ENCODE measurements at regions not wholly inside any gene's neighbourhood (a gene's known extent, or its start where the extent isn't known, plus 50 kb on each side); places are given as distances from the start of the nearest gene placed in this dataset.
"Not testable (repeated sequence)": the region's sequence is repeated elsewhere in the genome, so short reads cannot be mapped to it uniquely, and the experiment has no call there.

DNA sequence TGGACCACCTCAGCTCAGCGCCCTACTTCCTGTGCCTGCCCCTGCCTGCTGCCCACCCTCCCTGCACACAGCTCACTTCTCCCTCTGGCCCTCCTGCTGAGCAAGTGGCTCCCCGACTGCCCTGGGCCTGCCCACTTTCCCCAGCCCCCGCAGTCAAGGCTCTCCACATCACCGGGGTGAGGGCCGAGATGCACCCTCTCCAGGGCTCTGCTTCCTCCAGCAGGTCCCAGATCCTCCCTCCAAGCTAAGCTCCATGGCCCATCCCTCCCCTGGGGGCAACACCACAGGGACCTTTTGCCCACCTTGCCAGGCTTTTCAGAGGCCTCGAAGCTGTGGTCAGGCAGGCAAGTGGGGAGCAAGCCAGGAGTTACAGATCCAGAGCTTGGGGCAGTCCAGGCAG, 820.2 kb downstream of the KCNJ18 start:
- ATAC-seq (replicated peaks; ENCODE audit: extremely low read depth, poor library complexity, severe bottlenecking) (no peak), DNase-seq (ENCODE audit: low spot score in 2 of 2) (no peak)
- H3K9me3 Mint-ChIP-seq: peaks cover 14% of the 10 kb centered on the region
- H3K27me3 Mint-ChIP-seq: no peaks in the 10 kb centered on the region
- no peak overlapping the region for H3K4me3 Mint-ChIP-seq
- no peak overlapping the region for H3K27ac Mint-ChIP-seq (ENCODE audit: low read depth)
- H3K4me1 Mint-ChIP-seq: no peaks in the 10 kb centered on the region
- no peaks in the 10 kb centered on the region for H3K36me3 Mint-ChIP-seq (ENCODE audit: insufficient read depth)

DNA sequence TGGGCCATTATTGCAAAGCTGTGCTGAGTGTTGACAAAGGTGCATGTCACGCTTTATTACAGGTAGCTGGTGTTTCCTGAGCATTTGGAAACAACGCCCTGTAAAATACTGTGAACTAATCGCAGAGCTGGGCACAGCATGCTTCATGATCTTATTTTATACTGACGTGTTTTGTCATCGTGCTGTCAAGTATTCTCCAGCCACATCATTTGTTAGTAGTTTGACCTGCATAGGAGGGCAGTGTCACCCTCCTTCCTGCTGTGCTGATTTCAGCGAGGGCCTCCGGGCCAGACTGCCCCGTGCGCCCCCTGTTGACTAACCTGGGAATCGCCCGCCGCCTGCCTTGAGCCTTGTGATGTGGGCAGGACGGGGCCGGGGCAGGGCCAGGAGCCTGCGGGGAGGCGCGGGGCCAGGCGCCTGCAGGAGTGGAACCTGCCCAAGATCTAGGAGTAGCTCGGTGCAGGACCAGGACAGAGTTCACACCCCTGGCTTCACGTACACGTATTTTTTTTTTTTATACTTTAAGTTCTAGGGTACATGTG, 820.7 kb downstream of the KCNJ18 start:
- Mint-ChIP-seq H3K36me3 (ENCODE audit: insufficient read depth) (no peaks in the 10 kb centered on the region), H3K27ac (ENCODE audit: low read depth) (no peak overlapping the region), H3K27me3 (no peaks in the 10 kb centered on the region), H3K9me3 (peaks cover 14% of the 10 kb centered on the region), H3K4me1 (no peaks in the 10 kb centered on the region), H3K4me3 (no peak overlapping the region)
- ATAC-seq (replicated peaks; ENCODE audit: extremely low read depth, poor library complexity, severe bottlenecking) (peak; percentile 36), DNase-seq (ENCODE audit: low spot score in 2 of 2) (no peak)

DNA sequence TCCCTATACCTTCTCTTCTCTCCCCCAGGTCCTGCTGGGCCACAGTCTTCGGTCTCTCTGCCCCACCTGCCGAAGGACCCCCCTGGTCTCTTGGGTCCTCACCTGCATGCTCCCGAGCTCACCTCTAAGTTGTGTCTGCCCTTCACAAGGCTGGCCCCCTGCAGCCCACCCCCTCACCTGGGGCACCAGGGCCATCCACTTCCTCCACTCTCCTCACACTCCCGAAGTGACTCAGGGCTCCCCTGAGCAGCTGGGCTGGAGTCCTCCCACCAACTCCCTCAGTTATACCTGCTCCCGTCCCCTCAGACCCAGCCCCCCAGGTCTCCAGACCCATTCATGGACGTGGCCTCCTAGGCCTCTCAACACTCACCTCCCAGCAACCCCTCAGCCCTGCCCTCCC, 822.0 kb downstream of the KCNJ18 start:
- DNase-seq (ENCODE audit: low spot score in 2 of 2): no peak
- Mint-ChIP-seq H3K36me3 (ENCODE audit: insufficient read depth) (no peaks in the 10 kb centered on the region), H3K4me1 (no peaks in the 10 kb centered on the region), H3K9me3 (peaks cover 14% of the 10 kb centered on the region), H3K27ac (ENCODE audit: low read depth) (no peak overlapping the region), H3K27me3 (no peaks in the 10 kb centered on the region), H3K4me3 (no peak overlapping the region)
- no peak for ATAC-seq (replicated peaks; ENCODE audit: extremely low read depth, poor library complexity, severe bottlenecking)

DNA sequence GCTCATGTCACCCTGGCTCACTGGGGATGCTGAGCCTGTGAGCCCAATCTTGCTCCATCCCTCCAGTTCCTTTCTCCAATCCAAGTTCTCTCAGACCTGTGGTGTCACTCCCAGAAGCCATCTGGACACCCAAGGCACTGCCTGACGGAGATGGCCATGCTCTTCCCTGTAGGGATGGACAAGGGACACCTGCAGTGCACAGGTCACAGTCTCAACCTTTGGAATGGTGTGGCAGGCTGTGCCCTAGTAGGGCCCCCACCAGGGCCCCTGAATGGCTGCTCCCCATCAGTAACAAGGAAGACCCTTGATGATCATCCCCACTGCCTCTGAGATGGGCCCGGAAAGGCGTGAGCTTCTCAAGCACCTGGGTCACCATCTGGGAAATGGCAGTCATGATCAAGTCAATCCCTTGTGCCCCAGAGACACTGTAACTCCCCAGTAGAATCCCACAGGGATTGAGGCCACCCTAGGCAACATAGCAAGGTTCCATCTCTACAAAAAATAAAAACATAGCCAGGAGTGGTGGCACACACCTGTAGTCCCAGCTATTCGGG, 822.5 kb downstream of the KCNJ18 start:
- Mint-ChIP-seq H3K9me3 (peaks cover 14% of the 10 kb centered on the region), H3K36me3 (ENCODE audit: insufficient read depth) (no peaks in the 10 kb centered on the region), H3K4me1 (no peaks in the 10 kb centered on the region), H3K27ac (ENCODE audit: low read depth) (no peak overlapping the region), H3K27me3 (no peaks in the 10 kb centered on the region), H3K4me3 (no peak overlapping the region)
- DNase-seq (ENCODE audit: low spot score in 2 of 2) (no peak), ATAC-seq (replicated peaks; ENCODE audit: extremely low read depth, poor library complexity, severe bottlenecking) (no peak)

DNA sequence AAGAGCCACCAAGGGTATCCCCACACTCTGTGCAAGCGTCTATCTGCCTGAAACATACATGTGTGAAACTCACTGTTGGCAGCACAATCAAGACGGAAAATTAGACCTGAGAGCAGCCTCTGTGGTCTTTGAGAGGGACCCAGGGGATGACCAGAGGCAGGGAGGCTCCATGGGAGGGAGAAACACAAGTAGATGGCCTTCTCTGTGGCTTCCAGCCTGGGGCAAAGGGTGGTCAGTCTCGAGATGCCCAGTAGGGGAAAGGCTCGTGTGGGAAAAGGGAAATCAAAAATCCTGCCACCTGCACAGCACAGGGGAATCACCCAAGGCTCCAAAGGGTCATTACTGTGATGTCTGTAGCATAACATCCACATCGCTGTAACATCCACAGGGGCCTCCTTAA, 823.3 kb downstream of the KCNJ18 start:
- H3K27ac Mint-ChIP-seq (ENCODE audit: low read depth): no peak overlapping the region

DNA sequence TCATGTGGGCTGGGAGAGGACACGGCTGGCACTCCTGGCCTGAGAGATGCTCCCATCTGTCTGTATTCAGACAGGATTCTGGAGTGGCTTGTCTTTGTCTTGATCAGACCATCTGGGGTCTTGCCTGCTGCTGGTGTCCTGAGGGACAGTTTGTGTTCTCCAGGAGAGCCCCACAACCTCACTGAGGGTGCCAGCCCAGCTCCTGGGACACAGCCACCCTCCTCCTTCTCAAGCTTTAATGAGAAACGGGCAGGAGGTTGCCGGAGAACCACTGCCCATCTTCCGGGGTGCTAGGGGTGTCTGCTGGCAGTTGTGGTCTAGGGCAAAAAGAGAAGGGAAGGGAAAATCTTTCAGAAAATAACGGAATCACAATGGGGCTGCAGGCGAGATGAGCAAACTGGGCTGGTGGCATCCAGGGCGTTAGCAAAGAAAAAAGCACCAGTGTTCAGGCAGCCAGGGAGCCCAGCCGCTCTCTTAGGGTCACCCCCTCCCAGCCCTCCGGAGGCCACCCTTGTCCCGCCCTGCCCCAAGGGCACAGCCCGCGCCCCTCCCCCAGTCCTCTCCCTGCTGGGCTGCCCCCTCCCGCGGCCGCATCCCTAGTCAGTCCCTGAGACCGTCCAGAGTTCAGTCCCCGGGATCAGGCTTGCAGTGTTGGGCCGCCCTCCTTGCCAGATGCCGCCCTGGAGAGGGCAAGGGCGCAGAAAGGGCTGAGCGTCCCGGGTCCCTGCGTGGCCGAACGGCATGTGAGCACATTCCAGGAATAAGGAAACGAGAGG, 824.7 kb downstream of the KCNJ18 start:
- H3K36me3 Mint-ChIP-seq (ENCODE audit: insufficient read depth): no peaks in the 10 kb centered on the region
- no peaks in the 10 kb centered on the region for H3K27me3 Mint-ChIP-seq
- H3K4me1 Mint-ChIP-seq: no peaks in the 10 kb centered on the region
- DNase-seq (ENCODE audit: low spot score in 2 of 2) (no peak), ATAC-seq (replicated peaks; ENCODE audit: extremely low read depth, poor library complexity, severe bottlenecking) (no peak)
- no peak overlapping the region for H3K4me3 Mint-ChIP-seq
- peaks cover 14% of the 10 kb centered on the region for H3K9me3 Mint-ChIP-seq
- H3K27ac Mint-ChIP-seq (ENCODE audit: low read depth): no peak overlapping the region

More for the DNA sequence above, 823.3 kb downstream of the KCNJ18 start:
- Mint-ChIP-seq H3K36me3 (ENCODE audit: insufficient read depth) (no peaks in the 10 kb centered on the region), H3K4me1 (no peaks in the 10 kb centered on the region), H3K9me3 (peaks cover 14% of the 10 kb centered on the region), H3K27me3 (no peaks in the 10 kb centered on the region), H3K4me3 (no peak overlapping the region)
- ATAC-seq (replicated peaks; ENCODE audit: extremely low read depth, poor library complexity, severe bottlenecking) (no peak), DNase-seq (ENCODE audit: low spot score in 2 of 2) (no peak)

DNA sequence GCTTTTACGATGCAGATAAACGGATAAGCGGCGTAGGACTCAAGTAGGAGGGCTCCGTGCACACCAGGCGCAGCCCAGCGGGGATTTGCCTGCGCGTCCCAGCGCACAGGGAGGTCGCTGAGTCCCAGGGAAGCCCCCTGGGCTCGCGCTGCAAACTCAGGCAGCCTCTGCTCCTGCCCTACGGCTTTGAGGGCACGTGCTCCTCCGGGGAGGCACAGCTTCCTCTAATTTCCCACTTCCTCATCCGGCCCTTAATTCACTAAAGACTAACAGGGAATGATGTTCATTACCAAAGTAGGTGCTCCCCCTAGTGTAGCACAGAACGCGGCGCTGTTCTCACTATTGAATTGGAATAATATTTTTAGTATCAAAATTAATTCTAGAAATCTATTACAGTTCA, 825.4 kb downstream of the KCNJ18 start:
- no peaks in the 10 kb centered on the region for H3K36me3 Mint-ChIP-seq (ENCODE audit: insufficient read depth)
- H3K27ac Mint-ChIP-seq (ENCODE audit: low read depth): no peak overlapping the region

DNA sequence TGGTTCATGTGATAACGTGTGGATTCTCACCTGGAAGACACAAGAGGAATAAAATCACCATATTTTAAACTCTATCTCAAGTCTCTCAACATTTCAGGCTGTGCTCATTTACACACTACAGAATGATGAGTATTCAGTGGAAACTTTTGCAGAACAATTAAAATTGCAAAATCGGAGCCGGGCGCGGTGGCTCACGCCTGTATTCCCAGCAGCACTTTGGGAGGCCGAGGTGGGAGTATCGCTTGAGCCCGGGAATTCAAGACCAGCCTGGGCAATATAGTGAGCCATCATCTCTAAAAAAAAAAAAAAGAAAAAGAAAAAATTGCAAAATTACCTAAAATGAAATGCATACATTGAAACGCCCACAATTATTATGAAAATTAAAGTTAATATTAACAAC, 825.9 kb downstream of the KCNJ18 start:
- ATAC-seq (replicated peaks; ENCODE audit: extremely low read depth, poor library complexity, severe bottlenecking): no peak
- Mint-ChIP-seq H3K4me3 (no peak overlapping the region), H3K4me1 (no peaks in the 10 kb centered on the region), H3K36me3 (ENCODE audit: insufficient read depth) (no peaks in the 10 kb centered on the region), H3K27ac (ENCODE audit: low read depth) (no peak overlapping the region), H3K27me3 (no peaks in the 10 kb centered on the region), H3K9me3 (peaks cover 14% of the 10 kb centered on the region)
- no peak for DNase-seq (ENCODE audit: low spot score in 2 of 2)

More for the DNA sequence above, 825.4 kb downstream of the KCNJ18 start:
- Mint-ChIP-seq H3K27me3 (no peaks in the 10 kb centered on the region), H3K4me1 (no peaks in the 10 kb centered on the region), H3K4me3 (no peak overlapping the region), H3K9me3 (peaks cover 14% of the 10 kb centered on the region)
- ATAC-seq (replicated peaks; ENCODE audit: extremely low read depth, poor library complexity, severe bottlenecking) (no peak), DNase-seq (ENCODE audit: low spot score in 2 of 2) (no peak)

DNA sequence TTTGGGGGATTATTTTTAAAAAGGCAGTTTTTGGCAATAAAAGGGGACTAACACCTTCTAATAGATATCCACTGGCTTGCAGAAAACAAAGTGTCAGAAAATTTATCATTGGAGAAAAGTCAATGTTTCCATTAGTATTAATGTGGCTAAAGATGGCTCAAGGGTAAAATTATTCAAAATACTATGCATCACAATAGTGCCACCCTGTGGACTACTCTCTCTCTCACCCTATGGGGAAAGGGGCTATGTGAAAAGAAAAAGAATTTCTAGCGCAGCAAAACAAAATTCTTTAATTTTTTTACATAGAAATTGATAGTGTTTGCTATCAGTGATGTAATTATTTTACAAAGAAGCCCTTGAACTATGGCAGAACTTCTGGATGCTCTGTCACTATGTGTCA, 856.5 kb downstream of the KCNJ18 start:
- not testable (repeated sequence) for H3K27ac Mint-ChIP-seq (ENCODE audit: low read depth); H3K4me3 Mint-ChIP-seq; H3K36me3 Mint-ChIP-seq (ENCODE audit: insufficient read depth); DNase-seq (ENCODE audit: low spot score in 2 of 2); ATAC-seq (replicated peaks; ENCODE audit: extremely low read depth, poor library complexity, severe bottlenecking); H3K9me3 Mint-ChIP-seq; H3K27me3 Mint-ChIP-seq; H3K4me1 Mint-ChIP-seq

DNA sequence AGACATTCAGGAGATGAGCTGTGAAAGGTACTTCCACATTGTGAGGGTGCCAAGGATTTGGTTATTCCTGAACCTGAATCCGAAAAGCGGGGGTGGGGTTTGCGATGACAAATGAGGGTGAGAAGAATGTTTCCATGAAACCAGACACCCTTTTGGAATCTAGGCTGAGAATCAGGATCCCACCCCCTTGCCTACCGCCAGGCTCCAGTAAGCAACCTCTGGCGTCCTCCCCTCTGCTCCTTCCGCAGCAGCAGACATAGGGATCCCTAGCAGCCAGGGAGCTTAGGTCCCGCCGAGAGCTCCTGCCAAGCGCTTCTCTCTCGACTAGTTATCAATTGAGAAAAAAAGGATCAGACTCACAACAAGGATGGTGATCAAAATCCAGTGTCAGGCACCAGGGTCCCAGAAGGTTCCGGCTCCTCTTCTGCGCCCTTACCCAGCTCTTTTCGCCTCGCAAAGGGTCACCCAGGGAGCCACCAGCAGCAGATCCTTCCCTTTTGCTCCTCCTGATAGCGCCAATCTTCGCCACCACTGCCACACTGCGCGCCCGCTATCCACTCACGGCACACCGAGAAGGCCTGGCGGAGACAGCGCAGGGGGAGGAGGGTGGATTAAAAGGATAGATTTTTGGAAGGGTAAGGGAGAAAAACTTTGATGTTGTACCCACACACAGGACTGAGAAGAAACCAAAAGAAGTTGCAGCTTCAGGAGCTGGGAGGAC, 859.5 kb downstream of the KCNJ18 start:
- not testable (repeated sequence) for H3K4me3 Mint-ChIP-seq; H3K27me3 Mint-ChIP-seq; ATAC-seq (replicated peaks; ENCODE audit: extremely low read depth, poor library complexity, severe bottlenecking); DNase-seq (ENCODE audit: low spot score in 2 of 2); H3K27ac Mint-ChIP-seq (ENCODE audit: low read depth); H3K9me3 Mint-ChIP-seq; H3K4me1 Mint-ChIP-seq; H3K36me3 Mint-ChIP-seq (ENCODE audit: insufficient read depth)

DNA sequence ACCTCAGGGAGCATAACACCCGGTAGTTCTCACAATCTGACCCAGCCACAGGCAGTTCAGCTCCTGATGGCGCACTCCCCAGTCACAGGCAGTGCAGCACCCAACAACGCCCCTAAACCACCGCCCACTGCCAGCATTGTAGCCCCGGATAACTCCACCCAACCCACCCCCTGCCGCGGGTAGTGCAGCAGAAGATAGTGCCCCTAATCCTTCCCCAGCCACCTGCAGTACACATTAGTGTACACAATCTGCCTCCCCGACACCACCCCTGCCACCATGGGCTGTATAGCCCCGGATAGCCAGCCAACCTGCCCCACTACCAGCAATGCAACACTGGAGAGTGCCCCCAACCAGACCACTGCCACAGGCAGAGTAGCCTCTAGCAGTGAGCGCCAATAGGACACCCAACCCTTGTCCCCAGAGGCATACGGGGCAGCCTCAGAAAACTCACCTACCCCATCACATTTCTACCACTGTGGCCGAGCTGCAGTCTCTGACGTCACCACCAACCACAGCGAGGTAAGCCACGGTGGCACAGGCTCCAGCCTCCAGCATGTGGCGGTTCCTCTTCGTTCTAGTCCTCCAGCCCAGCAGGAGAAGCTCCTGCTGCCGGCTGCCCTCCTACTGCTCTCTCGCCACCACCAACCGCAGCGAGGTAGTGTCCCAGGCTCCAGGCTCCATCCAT, 877.3 kb downstream of the KCNJ18 start:
- peaks cover 30% of the 10 kb centered on the region for H3K9me3 Mint-ChIP-seq
- H3K4me3 Mint-ChIP-seq: no peak overlapping the region
- no peaks in the 10 kb centered on the region for H3K4me1 Mint-ChIP-seq
- ATAC-seq (replicated peaks; ENCODE audit: extremely low read depth, poor library complexity, severe bottlenecking) (no peak), DNase-seq (ENCODE audit: low spot score in 2 of 2) (no peak)
- H3K27ac Mint-ChIP-seq (ENCODE audit: low read depth): no peak overlapping the region
- H3K27me3 Mint-ChIP-seq: no peaks in the 10 kb centered on the region
- peaks cover 2% of the 10 kb centered on the region for H3K36me3 Mint-ChIP-seq (ENCODE audit: insufficient read depth)

DNA sequence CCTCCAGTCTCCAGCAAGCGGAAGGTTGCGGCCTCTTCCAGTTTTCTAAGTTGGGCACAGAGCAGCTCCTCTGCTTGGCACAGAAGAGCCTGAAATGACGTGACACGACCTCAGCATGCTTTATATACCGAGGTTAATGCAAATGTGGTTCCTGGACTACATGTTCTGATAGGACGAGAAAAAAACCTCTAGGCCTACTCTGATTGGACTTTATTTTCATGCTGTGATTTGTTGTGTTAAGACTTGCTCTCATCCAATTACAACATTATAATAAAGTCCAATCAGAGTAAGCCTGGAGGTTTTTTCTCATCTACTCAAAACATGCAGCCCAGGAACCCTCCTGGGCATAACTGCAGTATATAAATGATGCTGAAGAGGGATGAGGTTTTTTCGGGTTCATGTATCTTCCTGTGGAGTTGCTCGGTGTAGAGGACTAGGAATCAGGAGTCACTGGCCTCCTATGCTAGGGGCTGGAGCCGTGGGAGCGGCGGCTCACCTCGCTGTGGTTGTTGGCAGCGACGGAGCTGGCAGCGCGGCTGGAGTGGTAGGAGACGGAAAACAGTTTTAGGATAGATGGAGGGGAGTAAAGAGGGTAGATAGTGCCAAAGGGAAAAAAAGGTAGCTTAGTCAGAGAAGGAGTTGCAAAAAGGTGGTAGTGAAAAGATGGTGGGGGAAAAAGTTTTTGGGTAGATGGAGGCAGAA, 878.0 kb downstream of the KCNJ18 start:
- Mint-ChIP-seq H3K4me3 (no peak overlapping the region), H3K27ac (ENCODE audit: low read depth) (no peak overlapping the region), H3K9me3 (peaks cover 30% of the 10 kb centered on the region)

More for the DNA sequence above, 878.0 kb downstream of the KCNJ18 start:
- ATAC-seq (replicated peaks; ENCODE audit: extremely low read depth, poor library complexity, severe bottlenecking): no peak
- peaks cover 2% of the 10 kb centered on the region for H3K36me3 Mint-ChIP-seq (ENCODE audit: insufficient read depth)
- H3K4me1 Mint-ChIP-seq: no peaks in the 10 kb centered on the region
- no peaks in the 10 kb centered on the region for H3K27me3 Mint-ChIP-seq
- DNase-seq (ENCODE audit: low spot score in 2 of 2): no peak

All from central memory CD8-positive, alpha-beta T cell (primary cell).